SU-DHL-6 (cell line): ENCODE measurements at regions not wholly inside any gene's neighbourhood (a gene's known extent, or its start where the extent isn't known, plus 50 kb on each side); places are given as distances from the start of the nearest gene placed in this dataset.

Source experiments
- H2AFZ ChIP-seq: fragments of 200-600 bp; sonication (generic); 2 replicates; pipeline ENCODE4 v1.6.1; 2014; ENCODE audit warnings: low read depth, mild to moderate bottlenecking, moderate library complexity, mixed read lengths, antibody characterized with exemption, low read length; ENCODE audit not compliant: severe bottlenecking
- H3F3A ChIP-seq: fragments of 200-600 bp; shearing (Covaris generic); 2 replicates; pipeline ENCODE4 v1.6.0; 2016; ENCODE audit warnings: antibody characterized with exemption, mild to moderate bottlenecking; ENCODE audit not compliant: insufficient read depth
- H3K27ac ChIP-seq: fragments of 200-600 bp; sonication (generic); 2 replicates; pipeline ENCODE4 v1.5.1; 2016; ENCODE audit warnings: low read depth, mild to moderate bottlenecking, low read length, moderate library complexity, mixed read lengths
- H3K27me3 ChIP-seq: fragments of 200-600 bp; sonication (generic), shearing (Covaris generic); 2 replicates; pipeline ENCODE4 v1.6.0; 2014; ENCODE audit warnings: mild to moderate bottlenecking, low read length
- H3K36me3 ChIP-seq: fragments of 200-600 bp; sonication (generic); 2 replicates; pipeline ENCODE4 v1.6.1; 2014; ENCODE audit warnings: mild to moderate bottlenecking, low read length, mixed read lengths
- H3K4me2 ChIP-seq: fragments of 300-600, 200-600 bp; shearing (Covaris generic), sonication (generic); 2 replicates; pipeline ENCODE4 v1.6.0; 2014; ENCODE audit warnings: low read length, low read depth, mild to moderate bottlenecking; ENCODE audit not compliant: poor library complexity, severe bottlenecking
- H3K4me3 ChIP-seq: fragments of 200-600 bp; sonication (generic); 2 replicates; pipeline ENCODE4 v1.5.1; 2014; ENCODE audit warnings: antibody characterized with exemption, low read length, mild to moderate bottlenecking, mixed read lengths; ENCODE audit not compliant: insufficient read depth, poor library complexity, severe bottlenecking
- H3K79me2 ChIP-seq: fragments of 200-600 bp; sonication (generic); 2 replicates; pipeline ENCODE4 v1.6.1; 2014; ENCODE audit warnings: mild to moderate bottlenecking, low read length, moderate library complexity; ENCODE audit not compliant: insufficient read depth
- H3K9ac ChIP-seq: fragments of 200-600 bp; sonication (generic); 2 replicates; pipeline ENCODE4 v1.7.0; 2014; ENCODE audit warnings: mild to moderate bottlenecking, low read length
- H3K9me2 ChIP-seq: fragments of 200-600 bp; sonication (generic); replicated peaks from 2 replicates; pipeline ENCODE4 v1.6.1; 2014; ENCODE audit warnings: low read length; ENCODE audit not compliant: insufficient read depth
- H3K9me3 ChIP-seq: fragments of 200-600 bp; sonication (generic); 2 replicates; pipeline ENCODE4 v1.6.1; 2014; ENCODE audit warnings: low read length, mixed read lengths; ENCODE audit not compliant: insufficient read depth
- H4K20me1 ChIP-seq: fragments of 200-600 bp; sonication (generic); 2 replicates; pipeline ENCODE4 v1.6.1; 2014; ENCODE audit warnings: low read depth, mild to moderate bottlenecking, antibody characterized with exemption, low read length, moderate library complexity, mixed read lengths
- EZH2phosphoT487 ChIP-seq: fragments of 200-600 bp; sonication (generic), shearing (Covaris generic); conservative IDR thresholded peaks from 2 replicates; pipeline ENCODE4 v1.6.1; 2018; ENCODE audit warnings: mild to moderate bottlenecking, antibody characterized with exemption, low read length, moderate library complexity, mixed read lengths
- TF ChIP-seq, protein P1 (sequence below): fragments of 200-600 bp; sonication (generic); IDR thresholded peaks from one replicate; pipeline ENCODE4 v1.5.1; 2017; ENCODE audit warnings: antibody characterized with exemption, mild to moderate bottlenecking, low read length, moderate library complexity; ENCODE audit not compliant: insufficient read depth, poor library complexity, severe bottlenecking

DNA sequence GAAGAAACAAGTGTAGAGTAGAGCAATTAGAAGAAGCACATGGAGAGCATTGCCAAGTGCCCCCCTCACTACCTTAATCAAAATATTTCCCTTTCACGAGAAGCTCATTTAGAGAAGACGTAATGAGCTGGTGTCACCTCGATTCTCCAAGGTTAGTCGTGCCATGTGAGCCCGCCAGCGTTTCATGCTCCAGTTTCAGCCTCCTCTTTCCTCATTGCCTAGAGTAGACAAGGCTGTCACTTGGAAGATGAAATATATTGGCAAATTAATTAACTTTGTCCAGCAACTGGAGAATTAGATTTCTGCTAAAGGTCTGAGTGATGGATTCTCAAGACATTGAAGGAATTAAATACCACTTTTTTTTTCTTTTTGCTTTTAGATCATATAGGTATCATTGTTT is 399.6 kb downstream of the TUSC7 start:
- Histone ChIP-seq H3K9ac (no peak overlapping the region), H4K20me1 (no peaks in the 10 kb centered on the region), H3K36me3 (no peaks in the 10 kb centered on the region), H3K4me3 (no peak overlapping the region), H3F3A (no peaks in the 10 kb centered on the region), H3K27ac (no peak overlapping the region), H3K9me2 (no peaks in the 10 kb centered on the region), H3K27me3 (no peaks in the 10 kb centered on the region), H3K9me3 (no peaks in the 10 kb centered on the region), H2AFZ (no peak overlapping the region), H3K79me2 (no peaks in the 10 kb centered on the region), H3K4me2 (no peak overlapping the region)
- TF ChIP-seq, protein P1, sequence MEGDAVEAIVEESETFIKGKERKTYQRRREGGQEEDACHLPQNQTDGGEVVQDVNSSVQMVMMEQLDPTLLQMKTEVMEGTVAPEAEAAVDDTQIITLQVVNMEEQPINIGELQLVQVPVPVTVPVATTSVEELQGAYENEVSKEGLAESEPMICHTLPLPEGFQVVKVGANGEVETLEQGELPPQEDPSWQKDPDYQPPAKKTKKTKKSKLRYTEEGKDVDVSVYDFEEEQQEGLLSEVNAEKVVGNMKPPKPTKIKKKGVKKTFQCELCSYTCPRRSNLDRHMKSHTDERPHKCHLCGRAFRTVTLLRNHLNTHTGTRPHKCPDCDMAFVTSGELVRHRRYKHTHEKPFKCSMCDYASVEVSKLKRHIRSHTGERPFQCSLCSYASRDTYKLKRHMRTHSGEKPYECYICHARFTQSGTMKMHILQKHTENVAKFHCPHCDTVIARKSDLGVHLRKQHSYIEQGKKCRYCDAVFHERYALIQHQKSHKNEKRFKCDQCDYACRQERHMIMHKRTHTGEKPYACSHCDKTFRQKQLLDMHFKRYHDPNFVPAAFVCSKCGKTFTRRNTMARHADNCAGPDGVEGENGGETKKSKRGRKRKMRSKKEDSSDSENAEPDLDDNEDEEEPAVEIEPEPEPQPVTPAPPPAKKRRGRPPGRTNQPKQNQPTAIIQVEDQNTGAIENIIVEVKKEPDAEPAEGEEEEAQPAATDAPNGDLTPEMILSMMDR, result no peak
- TF ChIP-seq EZH2phosphoT487, result no peak

DNA sequence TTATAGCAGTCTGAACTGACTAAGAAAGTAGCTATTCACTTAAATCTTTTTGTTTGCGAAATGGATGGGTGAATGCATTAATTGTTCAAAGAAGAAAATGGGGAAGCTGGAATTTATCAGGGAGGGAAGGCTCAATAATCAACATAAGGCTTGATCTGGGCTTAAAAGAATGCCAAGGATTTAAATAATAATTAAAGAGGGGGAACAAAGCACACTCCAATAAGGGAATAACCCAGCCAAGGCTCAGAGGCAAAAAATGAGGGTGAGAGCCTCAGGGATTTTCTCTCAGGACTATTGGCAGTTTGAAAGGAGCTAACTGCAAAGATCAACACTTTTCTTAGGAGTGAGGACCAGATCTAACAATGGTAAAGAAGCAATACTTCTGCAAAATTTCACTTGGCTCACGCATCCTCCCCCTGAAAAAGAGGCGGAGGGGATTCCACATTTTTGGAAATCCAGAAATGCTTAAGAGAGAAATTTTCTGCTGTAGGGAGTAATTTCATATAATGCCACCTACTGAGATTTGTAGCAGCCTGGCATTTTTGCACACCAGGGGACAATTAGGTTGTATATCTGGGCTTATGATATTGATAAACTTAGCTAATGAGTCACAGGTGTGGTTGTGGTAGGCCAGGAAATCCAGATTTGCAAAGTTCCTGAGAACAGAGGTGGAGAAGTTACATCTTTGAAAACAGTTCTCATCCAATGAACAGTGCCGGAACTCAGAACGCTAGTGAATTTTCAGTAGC is 405.1 kb downstream of the TUSC7 start:
- no peak overlapping the region for H3K9ac ChIP-seq
- H4K20me1 ChIP-seq, result no peaks in the 10 kb centered on the region
- no peaks in the 10 kb centered on the region for H3K9me2 ChIP-seq
- H3K4me2 ChIP-seq, result no peak overlapping the region
- H3K9me3 ChIP-seq, result no peaks in the 10 kb centered on the region
- H3K27ac ChIP-seq, result no peak overlapping the region
- H2AFZ ChIP-seq, result no peak overlapping the region
- no peaks in the 10 kb centered on the region for H3K79me2 ChIP-seq
- no peaks in the 10 kb centered on the region for H3K36me3 ChIP-seq
- TF ChIP-seq, protein P1, result no peak
- TF ChIP-seq EZH2phosphoT487, result no peak
- no peaks in the 10 kb centered on the region for H3K27me3 ChIP-seq
- H3K4me3 ChIP-seq, result no peak overlapping the region
- no peaks in the 10 kb centered on the region for H3F3A ChIP-seq

DNA sequence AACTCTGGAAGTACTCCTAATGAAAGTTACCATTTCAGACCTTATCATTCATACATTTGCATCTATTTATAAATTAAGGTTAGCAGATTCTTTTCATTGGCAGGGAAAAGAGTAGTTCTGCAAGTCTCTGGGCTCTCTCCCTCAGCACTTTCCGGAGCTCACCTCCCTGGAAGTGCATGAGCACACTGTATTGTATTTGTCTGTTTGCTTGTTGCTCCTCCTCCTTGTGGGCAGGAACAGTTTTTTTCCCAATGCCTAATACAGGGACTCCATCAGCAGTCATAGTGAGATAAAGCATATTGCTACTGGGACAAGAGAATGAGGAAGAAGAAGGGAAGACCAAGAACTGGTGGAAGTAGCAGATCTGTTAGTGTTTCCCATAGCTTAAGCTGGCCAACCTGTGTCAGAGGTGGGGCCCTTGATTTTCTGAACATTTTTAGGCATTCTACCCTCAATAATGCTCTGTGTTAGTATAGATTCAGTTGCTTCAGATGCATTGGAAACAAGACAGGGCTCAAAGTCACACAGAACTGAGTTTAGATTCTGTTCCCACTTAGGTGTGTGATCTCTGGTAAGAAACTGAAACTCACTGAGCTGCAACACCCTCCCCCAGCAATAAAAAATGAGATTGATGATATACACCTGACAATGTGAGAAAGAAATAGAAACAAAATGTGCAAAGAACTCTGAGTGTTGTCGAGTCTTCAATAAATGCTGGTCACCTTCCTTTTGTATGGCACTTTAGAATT is 407.8 kb downstream of the TUSC7 start:
- no peaks in the 10 kb centered on the region for H3K27me3 ChIP-seq
- H3K9ac ChIP-seq, result no peak overlapping the region
- no peaks in the 10 kb centered on the region for H3K9me3 ChIP-seq
- no peak for TF ChIP-seq EZH2phosphoT487
- TF ChIP-seq, protein P1, result no peak
- H4K20me1 ChIP-seq, result no peaks in the 10 kb centered on the region
- H3F3A ChIP-seq, result no peaks in the 10 kb centered on the region
- no peaks in the 10 kb centered on the region for H3K79me2 ChIP-seq
- H3K4me2 ChIP-seq, result no peak overlapping the region
- H2AFZ ChIP-seq, result no peak overlapping the region
- H3K27ac ChIP-seq, result no peak overlapping the region
- H3K4me3 ChIP-seq, result no peak overlapping the region
- H3K9me2 ChIP-seq, result no peaks in the 10 kb centered on the region
- no peaks in the 10 kb centered on the region for H3K36me3 ChIP-seq
